PC-3 (cell line): ENCODE measurements at regions not wholly inside any gene's neighbourhood (a gene's known extent, or its start where the extent isn't known, plus 50 kb on each side); places are given as distances from the start of the nearest gene placed in this dataset.

Source experiments
- ATAC-seq: fragments of 200-7000 bp; cut with Tn5 transposase; 2 replicates; pipeline ENCODE4 v1.9.1; 2020; ENCODE audit warnings: mild to moderate bottlenecking, moderate library complexity
- BruUV-seq: library from RNA; stranded (reverse); fragments of 400-500 nt; replicated peaks from 2 replicates; lab custom pipeline; 2021; lab: Mats Ljungman, UMichigan
- CTCF ChIA-PET: fragments of 300-600 bp; sonication (Branson Sonifier 250); formaldehyde crosslinking; loops from one replicate; lab custom pipeline; 2022; ENCODE audit warnings: antibody characterized with exemption; lab: Charles Lee
- POLR2A ChIA-PET: fragments of 300-600 bp; sonication (Branson Sonifier 250); formaldehyde crosslinking; loops from one replicate; lab custom pipeline; 2022; ENCODE audit warnings: antibody characterized with exemption; ENCODE audit not compliant: unreplicated experiment; lab: Charles Lee
- DNase-seq: peaks from one replicate; pipeline ENCODE4 v3.0.0-alpha.2; 2015
- H2AFZ ChIP-seq: fragments of 300-600 bp; sonication (generic); 2 replicates; pipeline ENCODE4 v1.6.0; 2016; ENCODE audit warnings: antibody characterized with exemption, low read length
- H3F3A ChIP-seq: fragments of 300-600 bp; sonication (generic); one replicate; pipeline ENCODE4 v1.6.0; 2017; ENCODE audit warnings: antibody characterized with exemption, low read length, control low read depth, mild to moderate bottlenecking; ENCODE audit not compliant: unreplicated experiment
- H3K27ac ChIP-seq: fragments of 300-600 bp; sonication (generic); 2 replicates; pipeline ENCODE4 v1.5.1; 2016; ENCODE audit warnings: mild to moderate bottlenecking, low read length
- H3K27me3 ChIP-seq: fragments of 300-600 bp; sonication (generic); 2 replicates; pipeline ENCODE4 v1.6.1; 2016; ENCODE audit warnings: low read length, mixed read lengths
- H3K36me3 ChIP-seq: fragments of 300-600 bp; sonication (generic); 2 replicates; pipeline ENCODE4 v1.6.1; 2016; ENCODE audit warnings: low read depth, mixed run types, low read length, mixed read lengths
- H3K4me1 ChIP-seq: fragments of 300-600 bp; sonication (generic); 2 replicates; pipeline ENCODE4 v1.5.1; 2016; ENCODE audit warnings: low read length; ENCODE audit not compliant: insufficient read depth
- H3K4me2 ChIP-seq: fragments of 300-600 bp; sonication (generic); 2 replicates; pipeline ENCODE4 v1.6.0; 2016; ENCODE audit warnings: low read length
- H3K4me3 ChIP-seq: fragments of 300-600 bp; sonication (generic); 2 replicates; pipeline ENCODE4 v1.5.1; 2016; ENCODE audit warnings: mild to moderate bottlenecking, low read length, mixed read lengths
- H3K79me2 ChIP-seq: fragments of 300-600 bp; sonication (generic); 2 replicates; pipeline ENCODE4 v1.6.1; 2017; ENCODE audit warnings: low read length, mixed read lengths
- H3K9ac ChIP-seq: fragments of 300-600 bp; sonication (generic); 2 replicates; pipeline ENCODE4 v1.6.0; 2016; ENCODE audit warnings: mild to moderate bottlenecking, low read length
- H3K9me2 ChIP-seq: fragments of 300-600 bp; sonication (generic); replicated peaks from 2 replicates; pipeline ENCODE4 v1.6.1; 2016; ENCODE audit warnings: mixed run types, low read length, mixed read lengths
- H3K9me3 ChIP-seq: fragments of 300-600 bp; sonication (generic); 2 replicates; pipeline ENCODE4 v1.6.1; 2016; ENCODE audit warnings: low read length, mixed read lengths
- H4K20me1 ChIP-seq: fragments of 300-600 bp; sonication (generic); 2 replicates; pipeline ENCODE4 v1.6.1; 2016; ENCODE audit warnings: low read length, mixed read lengths
- EZH2 ChIP-seq: fragments of 300-600 bp; sonication (generic); IDR thresholded peaks from one replicate; pipeline ENCODE4 v1.6.1; 2017; ENCODE audit warnings: antibody characterized with exemption, mild to moderate bottlenecking, low read length; ENCODE audit not compliant: unreplicated experiment
- EZH2phosphoT487 ChIP-seq: fragments of 300-600 bp; sonication (generic); IDR thresholded peaks from 2 replicates; pipeline ENCODE4 v1.6.1; 2018; ENCODE audit warnings: mild to moderate bottlenecking, antibody characterized with exemption, low read length, borderline replicate concordance
- intact Hi-C: fragments of 100-400 bp; cut with micrococcal nuclease; formaldehyde crosslinking; loops from 2 replicates; pipeline ENCODE4 v1.9.0; 2023
- TF ChIP-seq, protein P1 (sequence below): fragments of 300-600 bp; sonication (generic); conservative IDR thresholded peaks from 2 replicates; pipeline ENCODE4 v1.5.1; 2017; ENCODE audit warnings: antibody characterized with exemption, low read depth, mild to moderate bottlenecking, low read length

DNA sequence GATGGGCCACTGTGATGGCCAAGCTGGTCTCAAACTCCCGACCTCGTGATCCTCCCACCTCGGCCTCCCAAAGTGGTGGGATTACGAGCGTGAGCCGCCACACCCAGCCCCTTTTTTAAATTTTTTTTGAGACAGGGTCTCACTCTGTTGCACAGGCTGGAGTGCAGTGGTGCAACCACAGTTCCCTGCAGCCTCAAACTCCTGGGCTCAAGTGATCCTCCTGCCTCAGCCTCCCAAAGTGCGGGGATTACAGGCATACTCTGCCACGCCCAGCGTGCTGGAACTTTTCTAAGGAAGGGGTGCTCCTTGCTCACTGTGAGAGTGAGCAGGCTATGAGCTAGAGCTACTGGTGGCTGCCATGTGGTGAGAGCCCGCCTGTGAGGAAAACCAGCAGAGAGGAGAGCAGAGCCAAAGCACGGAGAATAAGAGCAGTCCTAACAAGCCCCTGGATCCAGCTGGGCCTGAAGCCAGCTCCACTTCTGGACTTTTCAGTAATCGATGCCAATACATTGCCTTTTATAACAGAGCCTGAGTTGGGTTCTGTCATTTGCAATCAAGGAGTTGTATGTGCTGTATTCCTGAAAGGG, 75.5 kb upstream of the UNC5A start:
- no TSS peak for BruUV-seq
- POLR2A ChIA-PET, result no interaction called here

DNA sequence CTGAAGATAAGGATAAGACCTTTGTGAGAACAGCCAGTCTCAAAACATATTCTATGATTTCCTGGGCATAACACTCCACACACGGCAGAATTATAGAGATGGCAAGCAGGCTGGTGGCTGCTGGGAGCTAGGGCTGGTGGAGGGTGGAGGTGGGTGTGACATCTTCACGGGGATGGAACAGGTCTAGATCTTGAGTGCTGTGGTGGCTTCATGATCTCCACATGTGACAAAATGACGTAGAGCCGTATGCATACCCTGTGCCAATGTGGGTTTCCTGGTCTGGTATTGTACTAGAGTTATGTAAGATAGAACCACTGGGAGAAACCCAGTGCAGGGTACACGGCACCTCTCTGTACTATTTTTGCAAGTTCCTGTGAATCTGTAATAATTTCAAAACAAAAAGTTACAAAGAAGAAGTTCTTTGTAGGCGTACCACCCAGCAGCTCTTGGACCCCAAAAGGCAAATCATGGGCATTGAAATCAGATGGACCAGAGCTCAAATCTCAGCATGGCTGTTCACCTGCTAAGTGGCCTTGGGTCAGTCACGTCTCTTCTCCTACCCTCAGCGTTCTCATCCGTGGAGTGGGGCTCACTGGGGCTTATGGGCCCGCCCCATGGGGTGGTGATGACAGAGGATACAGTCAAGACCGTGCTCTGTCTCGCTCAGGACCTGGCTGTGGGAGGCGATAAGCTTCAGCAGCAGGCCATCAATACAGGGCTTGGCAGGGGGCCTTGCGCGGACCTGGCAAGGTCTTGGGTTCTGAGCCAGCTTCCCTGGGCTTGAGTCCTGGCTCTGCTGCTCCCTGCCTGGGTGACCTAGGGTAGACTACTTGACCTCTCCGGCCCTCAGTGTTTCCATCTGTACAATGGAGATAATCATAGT, 74.7 kb upstream of the UNC5A start:
- Histone ChIP-seq H3F3A (no peaks in the 10 kb centered on the region), H2AFZ (no peak overlapping the region), H3K9me3 (no peaks in the 10 kb centered on the region), H3K36me3 (no peaks in the 10 kb centered on the region), H3K4me1 (no peaks in the 10 kb centered on the region), H3K4me2 (no peak overlapping the region), H3K27ac (no peak overlapping the region), H3K9me2 (no peaks in the 10 kb centered on the region), H3K27me3 (peaks cover 64% of the 10 kb centered on the region), H3K4me3 (no peak overlapping the region), H3K9ac (no peak overlapping the region), H4K20me1 (no peaks in the 10 kb centered on the region), H3K79me2 (no peaks in the 10 kb centered on the region)
- POLR2A ChIA-PET, result no interaction called here
- TF ChIP-seq, protein P1, sequence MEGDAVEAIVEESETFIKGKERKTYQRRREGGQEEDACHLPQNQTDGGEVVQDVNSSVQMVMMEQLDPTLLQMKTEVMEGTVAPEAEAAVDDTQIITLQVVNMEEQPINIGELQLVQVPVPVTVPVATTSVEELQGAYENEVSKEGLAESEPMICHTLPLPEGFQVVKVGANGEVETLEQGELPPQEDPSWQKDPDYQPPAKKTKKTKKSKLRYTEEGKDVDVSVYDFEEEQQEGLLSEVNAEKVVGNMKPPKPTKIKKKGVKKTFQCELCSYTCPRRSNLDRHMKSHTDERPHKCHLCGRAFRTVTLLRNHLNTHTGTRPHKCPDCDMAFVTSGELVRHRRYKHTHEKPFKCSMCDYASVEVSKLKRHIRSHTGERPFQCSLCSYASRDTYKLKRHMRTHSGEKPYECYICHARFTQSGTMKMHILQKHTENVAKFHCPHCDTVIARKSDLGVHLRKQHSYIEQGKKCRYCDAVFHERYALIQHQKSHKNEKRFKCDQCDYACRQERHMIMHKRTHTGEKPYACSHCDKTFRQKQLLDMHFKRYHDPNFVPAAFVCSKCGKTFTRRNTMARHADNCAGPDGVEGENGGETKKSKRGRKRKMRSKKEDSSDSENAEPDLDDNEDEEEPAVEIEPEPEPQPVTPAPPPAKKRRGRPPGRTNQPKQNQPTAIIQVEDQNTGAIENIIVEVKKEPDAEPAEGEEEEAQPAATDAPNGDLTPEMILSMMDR, result no peak
- no peak for TF ChIP-seq EZH2
- no peak for TF ChIP-seq EZH2phosphoT487
- intact Hi-C loops, result no loop called here
- ATAC-seq (no peak), DNase-seq (no peak)
- no TSS peak for BruUV-seq
- CTCF ChIA-PET, result no interaction called here

More for the DNA sequence above, 75.5 kb upstream of the UNC5A start:
- Histone ChIP-seq H3K4me2 (no peak overlapping the region), H3K4me1 (no peaks in the 10 kb centered on the region), H3K27ac (no peak overlapping the region), H3K79me2 (no peaks in the 10 kb centered on the region), H3F3A (no peaks in the 10 kb centered on the region), H3K9me3 (no peaks in the 10 kb centered on the region), H3K27me3 (peaks cover 65% of the 10 kb centered on the region), H3K4me3 (no peak overlapping the region), H3K36me3 (no peaks in the 10 kb centered on the region), H3K9ac (no peak overlapping the region), H3K9me2 (no peaks in the 10 kb centered on the region), H2AFZ (no peak overlapping the region), H4K20me1 (no peaks in the 10 kb centered on the region)
- TF ChIP-seq, protein P1, result no peak
- TF ChIP-seq EZH2phosphoT487 (no peak), EZH2 (no peak)
- ATAC-seq, result no peak
- intact Hi-C loops, result no loop called here
- CTCF ChIA-PET, result no interaction called here
- no peak for DNase-seq
